Astrocyte (in vitro differentiated cells and primary cell): ENCODE measurements at regions not wholly inside any gene's neighbourhood (a gene's known extent, or its start where the extent isn't known, plus 50 kb on each side); places are given as distances from the start of the nearest gene placed in this dataset.
"Not testable (repeated sequence)": the region's sequence is repeated elsewhere in the genome, so short reads cannot be mapped to it uniquely, and the experiment has no call there.

ENCODE experiments used
- EZH2 ChIP-seq: IDR thresholded peaks from 2 replicates; pipeline ENCODE4 v1.6.1; 2012; ENCODE audit warnings: mild to moderate bottlenecking, low read length, inconsistent platforms; ENCODE audit not compliant: insufficient read depth
- TF ChIP-seq, protein P1 (sequence below): IDR thresholded peaks from 2 replicates; pipeline ENCODE4 v1.5.1; 2011; ENCODE audit warnings: low read depth, mild to moderate bottlenecking, inconsistent platforms, low read length, moderate library complexity; ENCODE audit not compliant: insufficient read depth

GRCh38 chr2:225229346-225229745, 170.2 kb upstream of the NYAP2 start:
- TF ChIP-seq, protein P1, sequence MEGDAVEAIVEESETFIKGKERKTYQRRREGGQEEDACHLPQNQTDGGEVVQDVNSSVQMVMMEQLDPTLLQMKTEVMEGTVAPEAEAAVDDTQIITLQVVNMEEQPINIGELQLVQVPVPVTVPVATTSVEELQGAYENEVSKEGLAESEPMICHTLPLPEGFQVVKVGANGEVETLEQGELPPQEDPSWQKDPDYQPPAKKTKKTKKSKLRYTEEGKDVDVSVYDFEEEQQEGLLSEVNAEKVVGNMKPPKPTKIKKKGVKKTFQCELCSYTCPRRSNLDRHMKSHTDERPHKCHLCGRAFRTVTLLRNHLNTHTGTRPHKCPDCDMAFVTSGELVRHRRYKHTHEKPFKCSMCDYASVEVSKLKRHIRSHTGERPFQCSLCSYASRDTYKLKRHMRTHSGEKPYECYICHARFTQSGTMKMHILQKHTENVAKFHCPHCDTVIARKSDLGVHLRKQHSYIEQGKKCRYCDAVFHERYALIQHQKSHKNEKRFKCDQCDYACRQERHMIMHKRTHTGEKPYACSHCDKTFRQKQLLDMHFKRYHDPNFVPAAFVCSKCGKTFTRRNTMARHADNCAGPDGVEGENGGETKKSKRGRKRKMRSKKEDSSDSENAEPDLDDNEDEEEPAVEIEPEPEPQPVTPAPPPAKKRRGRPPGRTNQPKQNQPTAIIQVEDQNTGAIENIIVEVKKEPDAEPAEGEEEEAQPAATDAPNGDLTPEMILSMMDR, result not testable (repeated sequence)
- not testable (repeated sequence) for TF ChIP-seq EZH2
